ENCODE measurements at regions not wholly inside any gene's neighbourhood (a gene's known extent, or its start where the extent isn't known, plus 50 kb on each side); places are given as distances from the start of the nearest gene placed in this dataset.

GRCh38 chr10:130746311-130746710, 565.2 kb downstream of the TCERG1L start (continued):
- no peak for TF ChIP-seq CREB1 (CRISPR knock-in tag; IDR thresholded peaks at IDR 0.05; ENCODE audit: low read depth)
- TF ChIP-seq ZNF331 (CRISPR knock-in tag; IDR thresholded peaks at IDR 0.05; ENCODE audit: low read depth) = no peak
- TF ChIP-seq JUNB (IDR thresholded peaks at IDR 0.05; ENCODE audit: unreplicated experiment) = no peak

- Histone ChIP-seq H3K36me3 (ENCODE audit: insufficient read depth) (no peaks in the 10 kb centered on the region), H3F3A (replicated peaks; ENCODE audit: low read depth) (no peaks in the 10 kb centered on the region), H3K4me3 (no peak overlapping the region), H2AFZ (no peak overlapping the region), H3K4me2 (no peak overlapping the region), H3K4me1 (ENCODE audit: insufficient read depth) (no peaks in the 10 kb centered on the region), H4K20me1 (replicated peaks; ENCODE audit: insufficient read depth) (no peaks in the 10 kb centered on the region), H3K27ac (ENCODE audit: low read depth) (no peak overlapping the region), H3K9me2 (ENCODE audit: insufficient read depth) (no peaks in the 10 kb centered on the region), H3K27me3 (ENCODE audit: insufficient read depth) (no peaks in the 10 kb centered on the region), H3K79me2 (replicated peaks; ENCODE audit: insufficient read depth) (no peaks in the 10 kb centered on the region)
- Mint-ChIP-seq H3K27me3 (ENCODE audit: insufficient read depth, low read depth, poor library complexity) (peaks cover 7% of the 10 kb centered on the region), H3K4me3 (no peak overlapping the region), H3K36me3 (ENCODE audit: low read depth) (peaks cover 40% of the 10 kb centered on the region), H3K4me1 (peaks cover 13% of the 10 kb centered on the region), H3K9me3 (peaks cover 95% of the 10 kb centered on the region), H3K27ac (no peak overlapping the region)
- ATAC-seq (no peak), DNase-seq (ENCODE audit: low spot score) (no peak)
- TF ChIP-seq ZNF114 (CRISPR knock-in tag; IDR thresholded peaks at IDR 0.05) (no peak), CREB1 (CRISPR knock-in tag; IDR thresholded peaks at IDR 0.05; ENCODE audit: low read depth) (no peak), ZNF331 (CRISPR knock-in tag; IDR thresholded peaks at IDR 0.05; ENCODE audit: low read depth) (no peak), ETS1 (IDR thresholded peaks at IDR 0.05) (no peak), EZH2phosphoT487 (IDR thresholded peaks at IDR 0.05; ENCODE audit: unreplicated experiment) (no peak)
Observed at GRCh38 chr10:130747356-130747755, 564.2 kb downstream of the TCERG1L start.

- H4K20me1 ChIP-seq (replicated peaks; ENCODE audit: insufficient read depth) = no peaks in the 10 kb centered on the region
- peaks cover 13% of the 10 kb centered on the region for H3K4me1 Mint-ChIP-seq
- no peak overlapping the region for H3K4me3 Mint-ChIP-seq
- peaks cover 39% of the 10 kb centered on the region for H3K36me3 Mint-ChIP-seq (ENCODE audit: low read depth)
- H2AFZ ChIP-seq = no peak overlapping the region
- no peaks in the 10 kb centered on the region for H3K79me2 ChIP-seq (replicated peaks; ENCODE audit: insufficient read depth)
- no peaks in the 10 kb centered on the region for H3K27me3 ChIP-seq (ENCODE audit: insufficient read depth)
- H3K9me2 ChIP-seq (ENCODE audit: insufficient read depth) = no peaks in the 10 kb centered on the region
- H3F3A ChIP-seq (replicated peaks; ENCODE audit: low read depth) = no peaks in the 10 kb centered on the region
- H3K9me3 Mint-ChIP-seq = peaks cover 96% of the 10 kb centered on the region
- no peaks in the 10 kb centered on the region for H3K4me1 ChIP-seq (ENCODE audit: insufficient read depth)
- peaks cover 7% of the 10 kb centered on the region for H3K27me3 Mint-ChIP-seq (ENCODE audit: insufficient read depth, low read depth, poor library complexity)
- no peak overlapping the region for H3K4me2 ChIP-seq
- no peak overlapping the region for H3K27ac Mint-ChIP-seq
- ATAC-seq (no peak), DNase-seq (ENCODE audit: low spot score) (no peak)
- H3K27ac ChIP-seq (ENCODE audit: low read depth) = no peak overlapping the region
- no peak overlapping the region for H3K4me3 ChIP-seq
- H3K36me3 ChIP-seq (ENCODE audit: insufficient read depth) = no peaks in the 10 kb centered on the region
- no peak for TF ChIP-seq ZNF462 (CRISPR knock-in tag; IDR thresholded peaks at IDR 0.05)
- TF ChIP-seq REST (IDR thresholded peaks at IDR 0.05; ENCODE audit: unreplicated experiment) = no peak
- TF ChIP-seq EZH2 (IDR thresholded peaks at IDR 0.05; ENCODE audit: low read depth, unreplicated experiment) = no peak
- TF ChIP-seq ZNF114 (CRISPR knock-in tag; IDR thresholded peaks at IDR 0.05) = no peak
Observed at GRCh38 chr10:130747946-130748345, 563.6 kb downstream of the TCERG1L start.

Data from GM23338 (cell line).